ENCODE measurements at regions not wholly inside any gene's neighbourhood (a gene's known extent, or its start where the extent isn't known, plus 50 kb on each side); places are given as distances from the start of the nearest gene placed in this dataset.
"Not testable (repeated sequence)": the region's sequence is repeated elsewhere in the genome, so short reads cannot be mapped to it uniquely, and the experiment has no call there.

- no peak overlapping the region for H3K27ac Mint-ChIP-seq
- WGBS (ENCODE audit: extremely low coverage, insufficient read length, low lambda C conversion rate) = no CpG with 5 or more reads among the region's 3 CpGs
- TF ChIP-seq CTCF (conservative IDR thresholded peaks at IDR 0.05) = no peak
- H2BK15ac ChIP-seq (ENCODE audit: low read depth, low read length) = no peak overlapping the region
- H3K23ac ChIP-seq (ENCODE audit: insufficient read length, low read depth, low read length) = no peak overlapping the region
- H3K36me3 Mint-ChIP-seq (ENCODE audit: insufficient read depth in 1 of 3, low read depth in 3 of 3) = no peaks in the 10 kb centered on the region; a peak in 1 of 7 replicates
- H3K27me3 ChIP-seq (ENCODE audit: insufficient read depth, low read length) = no peaks in the 10 kb centered on the region
- H3K79me1 ChIP-seq (ENCODE audit: insufficient read depth, low read depth, low read length, poor library complexity, severe bottlenecking) = no peaks in the 10 kb centered on the region
- H2BK120ac ChIP-seq (ENCODE audit: low read depth, low read length, poor library complexity, severe bottlenecking) = no peak overlapping the region
- H3K9me3 Mint-ChIP-seq = no peaks in the 10 kb centered on the region
- H3K4ac ChIP-seq (ENCODE audit: low read depth, low read length) = no peak overlapping the region
- H3K4me2 ChIP-seq (ENCODE audit: insufficient read depth, insufficient read length, low read length) = no peak overlapping the region
- H4K91ac ChIP-seq (ENCODE audit: insufficient read length, low read depth, low read length) = no peak overlapping the region
- no peaks in the 10 kb centered on the region for H3K79me2 ChIP-seq (ENCODE audit: insufficient read depth, low read length)
- no peaks in the 10 kb centered on the region for H3K23me2 ChIP-seq (ENCODE audit: insufficient read length, low read depth, low read length, poor library complexity, severe bottlenecking)
- H2AK5ac ChIP-seq (ENCODE audit: insufficient read length, low read length) = no peak overlapping the region
- no peak overlapping the region for H4K8ac ChIP-seq (replicated peaks; ENCODE audit: insufficient read length, low read depth, low read length)
- no peak overlapping the region for H2BK5ac ChIP-seq (ENCODE audit: insufficient read length, low read length)
- H2BK12ac ChIP-seq (ENCODE audit: insufficient read length, low read depth, low read length) = no peak overlapping the region
- H3K27me3 Mint-ChIP-seq (ENCODE audit: low read depth) = no peaks in the 10 kb centered on the region; the same call in 1 of the 2 replicates
- no peaks in the 10 kb centered on the region for H3K9me3 ChIP-seq (ENCODE audit: control insufficient read depth, low read depth, low read length)
- H3T11ph ChIP-seq (ENCODE audit: low read length) = no peak overlapping the region
- no peak for DNase-seq
- no peak overlapping the region for H3K27ac ChIP-seq (ENCODE audit: insufficient read length, low read depth, low read length)
- H2AFZ ChIP-seq (ENCODE audit: low read length) = no peak overlapping the region
- no peak overlapping the region for H2BK20ac ChIP-seq (ENCODE audit: low read depth, low read length, poor library complexity, severe bottlenecking)
- H3K56ac ChIP-seq (ENCODE audit: insufficient read length, low read depth, low read length) = no peak overlapping the region
- no peak overlapping the region for H3K18ac ChIP-seq (ENCODE audit: insufficient read length, low read depth, low read length)
- no peak overlapping the region for H3K9ac ChIP-seq (ENCODE audit: extremely low read depth, insufficient read length, low read length)
- H4K20me1 ChIP-seq (ENCODE audit: control insufficient read depth, insufficient read depth, insufficient read length) = no peaks in the 10 kb centered on the region
- no peak overlapping the region for H4K5ac ChIP-seq (ENCODE audit: insufficient read length, low read depth, low read length)
- H3K4me3 Mint-ChIP-seq = no peak overlapping the region
- H3K14ac ChIP-seq (ENCODE audit: insufficient read depth, low read length) = no peak overlapping the region; the same call in 1 of the 2 replicates
- H3K4me1 ChIP-seq (ENCODE audit: insufficient read depth, low read length) = no peaks in the 10 kb centered on the region
- H3K4me1 Mint-ChIP-seq = peaks cover 1 to 2% of the 10 kb centered on the region in 2 experiments
Measured at GRCh38 chr4:153099391-153100140, 104.7 kb upstream of the TRIM2 start.

GRCh38 chr4:153106736-153107135 is 97.5 kb upstream of the TRIM2 start:
- not testable (repeated sequence) for H2BK5ac ChIP-seq (ENCODE audit: insufficient read length, low read length); H4K91ac ChIP-seq (ENCODE audit: insufficient read length, low read depth, low read length); H3K36me3 Mint-ChIP-seq (ENCODE audit: insufficient read depth in 1 of 3, low read depth in 3 of 3); H3K4me2 ChIP-seq (ENCODE audit: insufficient read depth, insufficient read length, low read length); DNase-seq; H3K27ac Mint-ChIP-seq; H2AFZ ChIP-seq (ENCODE audit: low read length); H3K4me3 Mint-ChIP-seq; H3K23me2 ChIP-seq (ENCODE audit: insufficient read length, low read depth, low read length, poor library complexity, severe bottlenecking); H4K20me1 ChIP-seq (ENCODE audit: control insufficient read depth, insufficient read depth, insufficient read length); H3K23ac ChIP-seq (ENCODE audit: insufficient read length, low read depth, low read length); H3K27me3 ChIP-seq (ENCODE audit: insufficient read depth, low read length); H2BK15ac ChIP-seq (ENCODE audit: low read depth, low read length); H2BK120ac ChIP-seq (ENCODE audit: low read depth, low read length, poor library complexity, severe bottlenecking); H3K18ac ChIP-seq (ENCODE audit: insufficient read length, low read depth, low read length); H3K56ac ChIP-seq (ENCODE audit: insufficient read length, low read depth, low read length); H3K79me1 ChIP-seq (ENCODE audit: insufficient read depth, low read depth, low read length, poor library complexity, severe bottlenecking); H3K4ac ChIP-seq (ENCODE audit: low read depth, low read length); H4K8ac ChIP-seq (replicated peaks; ENCODE audit: insufficient read length, low read depth, low read length); H3K14ac ChIP-seq (ENCODE audit: insufficient read depth, low read length); H2BK12ac ChIP-seq (ENCODE audit: insufficient read length, low read depth, low read length); H2AK5ac ChIP-seq (ENCODE audit: insufficient read length, low read length); H3K27ac ChIP-seq (ENCODE audit: insufficient read length, low read depth, low read length); H3K9ac ChIP-seq (ENCODE audit: extremely low read depth, insufficient read length, low read length); H2BK20ac ChIP-seq (ENCODE audit: low read depth, low read length, poor library complexity, severe bottlenecking); H4K5ac ChIP-seq (ENCODE audit: insufficient read length, low read depth, low read length); H3K9me3 ChIP-seq (ENCODE audit: control insufficient read depth, low read depth, low read length); H3K79me2 ChIP-seq (ENCODE audit: insufficient read depth, low read length); H3K4me1 ChIP-seq (ENCODE audit: insufficient read depth, low read length); H3K27me3 Mint-ChIP-seq (ENCODE audit: low read depth); H3T11ph ChIP-seq (ENCODE audit: low read length)
- Mint-ChIP-seq H3K4me1 (peaks cover 4 to 13% of the 10 kb centered on the region in 2 experiments), H3K9me3 (peaks cover 8 to 14% of the 10 kb centered on the region in 2 experiments; a peak in 4 of 5 replicates)
- no CpG with 5 or more reads among the region's 2 CpGs for WGBS (ENCODE audit: extremely low coverage, insufficient read length, low lambda C conversion rate)

Measured in H9 (cell line).